Left forelimb (tissue), 1 donor: ENCODE measurements at regions not wholly inside any gene's neighbourhood (a gene's known extent, or its start where the extent isn't known, plus 50 kb on each side); places are given as distances from the start of the nearest gene placed in this dataset.
"Not testable (repeated sequence)": the region's sequence is repeated elsewhere in the genome, so short reads cannot be mapped to it uniquely, and the experiment has no call there.

Experiments used
- DNase-seq: peaks from one replicate; pipeline ENCODE4 v3.0.0-alpha.2; 2018; ENCODE audit warnings: low spot score

DNA sequence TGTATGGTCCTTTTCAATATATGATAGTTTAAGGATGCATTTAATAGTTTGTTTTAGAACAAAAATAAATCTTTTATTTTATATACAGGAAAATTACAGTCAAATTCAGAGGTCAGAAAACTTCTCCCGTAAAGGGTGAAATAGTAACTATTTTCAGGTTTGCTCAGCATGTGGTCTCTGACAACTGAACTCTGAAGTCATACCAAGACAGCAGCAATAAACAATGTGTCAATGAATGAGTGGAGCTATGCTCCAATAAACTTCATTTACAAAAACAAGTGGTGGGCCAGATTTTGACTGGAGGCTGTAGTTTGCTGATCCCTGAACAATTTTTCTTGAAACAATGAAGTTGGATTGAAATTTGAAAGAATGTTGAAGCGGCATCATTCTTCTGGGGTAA, 123.6 kb downstream of the ZNF248 start:
- no peak for DNase-seq

DNA sequence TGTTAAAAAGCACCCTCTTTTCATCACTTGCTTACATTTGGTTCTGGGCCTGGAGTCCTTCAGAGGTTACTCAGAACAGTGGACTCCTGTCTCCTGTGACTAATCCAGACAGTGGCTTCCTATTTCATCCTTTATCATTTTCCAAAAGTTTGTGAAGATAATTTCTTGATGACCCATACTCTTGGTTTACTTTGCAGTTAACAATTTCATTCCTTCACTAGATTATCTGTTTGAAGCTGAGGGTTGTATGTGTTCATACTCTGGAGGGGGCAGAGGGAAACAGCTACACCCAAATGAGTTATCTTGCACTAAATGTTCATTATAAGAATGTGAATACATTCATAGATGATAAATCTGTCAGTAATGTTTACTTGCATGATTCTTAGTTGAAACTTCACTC, 124.7 kb downstream of the ZNF248 start:
- DNase-seq: no peak

DNA sequence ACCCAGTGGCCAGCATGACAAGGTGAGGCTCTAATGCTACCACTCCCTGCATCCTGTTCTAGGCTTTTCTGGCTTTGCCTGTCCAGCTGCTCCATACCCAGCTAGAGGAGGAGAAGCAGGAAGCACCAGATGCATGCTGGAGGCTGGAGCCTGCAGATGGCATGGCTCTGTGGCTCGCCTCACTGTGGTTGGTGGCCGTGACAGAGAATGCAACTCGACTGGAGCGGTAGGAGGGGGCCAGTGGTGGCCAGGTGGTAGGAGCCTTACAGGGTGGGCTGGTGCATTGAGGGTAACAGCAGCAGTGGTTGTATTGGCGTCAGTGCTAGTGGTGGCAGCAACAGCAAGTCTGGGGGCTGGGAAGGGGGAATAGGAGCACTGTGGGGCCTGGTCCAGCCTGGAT, 128.6 kb downstream of the ZNF248 start:
- no peak for DNase-seq

DNA sequence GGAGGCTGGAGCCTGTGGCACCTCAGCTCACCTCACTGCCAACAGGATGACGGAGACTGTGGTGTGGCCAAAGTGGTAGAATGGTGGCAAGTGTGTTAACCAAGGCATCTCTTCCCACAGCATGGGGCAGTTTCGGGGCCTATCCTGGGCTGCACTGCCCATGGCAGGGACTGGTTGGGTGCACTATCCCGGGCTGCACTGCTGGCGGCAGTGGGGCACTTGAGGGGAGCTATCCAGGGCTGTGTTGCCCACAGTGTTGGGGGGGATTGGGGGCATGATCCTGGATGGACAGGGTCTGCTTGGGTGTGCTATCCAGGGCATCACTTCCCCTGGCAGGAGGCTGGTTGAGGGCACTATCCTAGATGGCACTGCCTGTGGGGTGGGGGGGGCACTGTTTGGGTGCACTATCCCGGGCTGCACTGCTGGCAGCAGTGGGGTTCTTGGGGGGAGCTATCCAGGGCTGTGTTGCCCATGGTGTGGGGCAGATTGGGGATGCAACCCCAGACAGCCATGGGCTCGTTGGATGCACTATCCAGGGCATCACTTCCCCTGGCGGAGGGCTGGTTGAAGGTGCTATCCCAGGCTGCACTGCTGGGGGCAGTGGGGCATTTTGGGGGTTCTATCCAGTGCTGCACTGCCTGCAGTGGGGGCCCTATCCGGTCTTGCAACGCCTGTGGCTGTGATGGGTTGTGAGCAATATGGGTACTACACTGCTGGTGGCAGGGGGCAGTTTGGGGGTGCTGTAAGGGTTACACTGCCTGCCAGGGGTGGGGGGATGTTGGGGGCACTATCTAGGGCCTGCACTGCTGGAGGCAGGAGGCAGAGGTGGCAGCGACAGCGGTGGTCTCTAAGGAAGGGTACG, 129.7 kb downstream of the ZNF248 start:
- DNase-seq: no peak

DNA sequence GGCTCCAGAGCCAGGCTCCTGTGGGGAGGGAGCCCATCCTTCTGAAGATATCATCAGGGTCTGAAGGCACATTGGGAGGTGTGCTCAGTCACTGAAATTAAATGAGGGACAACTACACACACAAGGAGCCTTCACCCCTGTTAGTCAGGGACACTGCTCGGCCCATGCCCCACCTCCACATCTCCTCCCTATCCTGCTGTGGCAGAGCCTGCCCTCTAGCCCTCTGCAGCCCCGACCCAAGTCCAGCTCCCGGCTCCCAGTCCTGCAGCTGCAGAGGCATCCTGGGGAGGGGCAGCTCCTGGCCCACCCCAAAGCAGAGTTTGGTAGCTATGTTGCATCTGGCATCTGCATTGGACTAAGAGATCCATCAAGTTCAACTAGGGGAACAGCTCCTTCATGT, 136.3 kb downstream of the ZNF248 start:
- DNase-seq: no peak

DNA sequence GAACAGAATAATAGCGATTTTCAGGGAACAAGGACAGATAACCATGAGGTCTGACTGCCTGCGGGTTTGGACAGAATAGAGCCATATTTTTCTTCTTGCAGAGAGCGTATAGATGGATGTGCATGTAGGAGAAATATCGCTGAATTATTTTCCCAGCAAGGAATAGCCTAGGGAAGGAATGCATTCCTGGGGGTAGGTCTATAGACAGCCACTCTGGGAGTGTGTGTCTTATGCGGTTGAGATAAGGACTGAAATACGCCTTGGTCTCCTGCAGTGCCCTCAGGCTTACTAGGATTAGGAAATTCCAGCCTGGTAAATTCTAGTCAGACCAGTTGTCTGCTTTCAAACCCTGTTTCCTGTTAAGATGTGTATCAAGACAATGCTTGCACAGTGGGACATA, 139.3 kb downstream of the ZNF248 start:
- not testable (repeated sequence) for DNase-seq

DNA sequence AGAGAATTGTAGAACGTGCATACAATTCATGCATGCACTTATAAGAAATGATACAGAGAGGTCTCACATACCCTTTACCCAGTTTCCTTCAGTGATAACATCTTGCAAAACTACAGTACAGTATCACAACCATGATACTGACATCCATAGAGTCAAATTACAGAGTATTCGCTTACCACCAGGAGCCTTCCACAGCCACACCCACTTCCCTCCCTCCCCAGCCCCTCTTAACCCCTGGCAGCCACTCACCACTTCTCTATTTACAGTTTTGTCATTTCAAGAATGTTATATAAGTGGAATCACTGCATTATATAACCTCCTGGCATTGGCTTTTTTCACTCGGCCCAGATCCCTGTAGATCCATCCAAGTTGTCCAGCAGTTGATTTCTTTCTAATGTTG, 143.8 kb downstream of the ZNF248 start:
- no peak for DNase-seq

DNA sequence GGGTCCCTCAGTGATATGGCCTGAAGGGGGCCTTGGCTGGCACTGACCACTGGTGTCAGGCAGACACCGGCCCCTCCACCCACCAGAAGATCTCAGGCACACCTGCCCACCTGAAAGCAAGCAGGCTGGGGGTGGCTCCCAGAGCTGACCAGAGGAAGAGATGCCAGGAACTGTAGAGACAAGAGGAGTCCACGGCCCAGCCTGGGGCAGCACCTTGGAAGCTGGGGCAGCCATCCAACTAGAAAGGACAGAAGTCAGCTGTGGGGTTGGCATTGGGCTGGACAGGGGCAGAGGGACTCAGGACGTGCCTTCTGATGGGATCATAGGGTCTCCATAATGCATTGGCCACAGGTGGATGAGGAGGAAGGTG, 144.3 kb downstream of the ZNF248 start:
- DNase-seq: no peak

DNA sequence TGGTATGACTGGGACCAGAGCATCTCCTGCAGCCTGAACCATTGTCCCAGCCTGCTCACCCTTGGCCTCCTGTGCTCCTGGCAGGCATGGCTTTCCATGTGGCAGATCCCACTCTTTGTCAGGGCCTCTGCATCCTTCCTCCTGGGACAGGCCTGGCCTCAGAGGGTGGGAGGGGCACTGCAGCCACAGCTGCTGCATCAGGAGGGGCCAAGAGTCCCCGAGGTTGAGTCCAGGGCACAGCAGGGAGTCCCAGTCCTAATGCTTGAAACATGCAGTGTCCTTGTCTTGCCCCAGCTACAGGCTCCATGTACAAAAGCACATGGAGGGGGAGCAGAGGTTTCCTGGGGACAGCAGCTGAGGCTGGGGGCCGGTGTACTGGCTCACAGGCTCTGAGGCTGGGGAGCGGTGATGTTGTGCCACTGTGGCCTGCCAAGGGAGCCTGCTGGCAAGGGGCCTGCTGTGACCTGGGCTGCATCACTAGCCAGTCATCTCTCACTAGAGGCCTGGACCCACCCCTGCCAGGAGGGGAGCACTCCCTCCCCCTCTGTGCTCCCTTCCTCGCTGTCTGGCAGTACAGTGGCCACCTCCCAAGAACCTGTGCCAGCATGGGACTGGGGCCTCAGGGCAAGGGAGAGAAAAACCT, 144.8 kb downstream of the ZNF248 start:
- DNase-seq: no peak

DNA sequence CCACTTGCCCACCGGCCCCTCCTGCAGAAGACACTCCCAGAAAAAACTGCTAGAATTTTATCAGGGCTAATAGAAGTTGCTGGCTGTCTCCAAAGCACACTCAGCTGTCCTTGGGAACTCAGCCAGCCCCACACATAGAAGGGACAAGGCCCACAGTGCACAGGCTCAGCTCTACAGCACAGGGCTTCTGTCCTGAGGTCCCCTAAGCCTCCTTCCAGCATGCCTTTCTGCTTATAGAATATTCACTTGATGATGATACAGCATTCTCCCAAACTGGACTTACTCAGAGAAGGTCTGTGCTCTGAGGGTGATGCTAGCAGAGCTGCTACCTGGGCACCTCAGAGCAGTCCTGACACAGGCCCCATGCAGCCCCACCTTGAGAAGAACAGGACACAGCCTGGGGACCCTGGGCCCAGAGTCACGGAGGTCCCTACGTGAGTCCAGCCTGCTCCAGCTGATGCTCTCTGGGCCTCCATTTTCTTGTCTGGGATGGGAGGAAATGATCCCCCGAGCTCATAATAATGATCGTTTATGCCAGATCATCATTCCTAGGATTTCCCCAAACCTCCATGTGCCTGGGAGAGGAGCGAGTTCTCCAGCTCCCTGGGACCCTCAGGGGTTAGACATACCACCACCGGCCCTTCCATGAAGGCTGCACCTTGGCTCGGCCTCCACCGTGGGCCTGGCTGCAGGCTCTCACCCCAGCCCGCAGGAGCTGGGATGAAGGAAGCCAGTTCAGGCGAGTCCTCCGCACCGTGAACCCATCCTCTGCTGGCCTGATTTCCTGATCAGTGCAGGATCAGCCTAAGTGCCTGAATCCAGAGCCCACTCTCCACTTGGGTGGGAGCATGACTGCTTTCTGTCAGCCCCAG, 145.6 kb downstream of the ZNF248 start:
- DNase-seq: no peak

DNA sequence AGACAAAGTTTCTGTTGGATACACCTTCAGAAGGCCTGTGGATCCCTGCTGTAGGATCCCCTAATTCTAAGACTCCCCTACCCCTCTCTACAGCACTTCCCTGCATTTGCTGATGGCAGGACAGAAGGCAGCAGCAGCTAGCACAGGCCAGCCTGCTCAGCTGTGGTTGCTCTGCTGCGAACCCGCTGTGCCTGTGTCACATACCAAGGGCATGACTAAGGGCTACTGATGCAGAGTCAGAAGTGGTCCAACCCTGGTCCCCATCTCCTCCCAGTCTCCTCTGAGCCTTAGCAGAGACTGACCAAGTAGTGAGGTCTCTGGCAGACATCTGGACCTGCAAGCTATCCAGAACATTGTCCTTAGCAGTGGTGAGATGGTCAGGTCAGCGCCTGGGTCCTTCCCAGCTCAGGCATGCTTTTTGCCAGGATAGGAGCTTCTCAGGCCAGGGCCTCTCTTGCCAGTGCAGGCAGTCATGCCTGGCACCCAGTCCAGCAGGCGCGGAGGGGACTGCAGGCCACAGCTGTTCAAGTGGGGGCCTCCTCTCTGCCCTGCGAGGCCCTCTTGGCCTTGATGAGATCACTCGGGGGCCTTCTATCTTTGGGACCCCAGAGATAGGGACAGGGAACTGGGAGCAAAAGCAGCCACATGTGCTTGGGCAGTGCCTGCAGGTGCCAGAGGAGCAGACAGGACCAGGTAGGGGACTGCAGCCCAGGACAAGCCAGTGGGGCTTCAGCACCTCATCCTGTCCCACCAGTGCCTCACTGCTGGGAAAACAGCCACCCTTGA, 146.4 kb downstream of the ZNF248 start:
- DNase-seq: no peak

DNA sequence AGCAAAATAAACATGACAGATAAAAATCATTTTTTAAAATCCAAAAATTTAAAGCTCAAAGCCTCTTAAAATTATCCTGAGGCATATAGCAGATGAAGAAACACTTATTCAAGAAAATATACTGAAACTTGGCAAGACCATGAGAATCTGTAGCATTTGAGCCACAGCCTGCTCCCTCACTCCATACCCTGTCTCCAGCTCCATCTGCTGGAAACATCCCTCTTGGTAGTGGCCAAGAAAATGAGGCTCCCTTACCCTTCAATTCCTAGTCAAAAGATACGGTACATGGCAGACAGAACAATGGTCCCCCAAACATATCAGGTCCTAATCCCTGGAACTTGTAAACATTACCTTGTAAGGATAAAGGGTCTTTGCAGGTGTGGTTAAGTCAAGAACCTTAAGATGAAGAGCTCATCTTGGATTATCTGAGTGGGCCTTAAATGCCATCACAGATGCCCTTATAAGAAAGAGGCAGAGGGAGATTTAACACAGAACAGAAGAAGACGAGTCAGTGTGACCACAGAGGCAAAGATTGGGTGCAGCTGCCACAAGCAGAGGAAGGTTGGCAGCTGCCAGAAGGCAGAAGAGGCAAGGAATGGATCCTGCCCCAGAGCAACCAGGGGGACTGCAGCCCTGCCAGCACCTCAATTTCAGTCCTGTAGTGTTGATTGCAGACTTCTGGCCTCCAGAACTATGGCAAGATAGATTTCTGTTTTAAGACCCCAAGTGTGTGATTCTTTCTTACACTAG, 149.4 kb downstream of the ZNF248 start:
- DNase-seq: no peak

DNA sequence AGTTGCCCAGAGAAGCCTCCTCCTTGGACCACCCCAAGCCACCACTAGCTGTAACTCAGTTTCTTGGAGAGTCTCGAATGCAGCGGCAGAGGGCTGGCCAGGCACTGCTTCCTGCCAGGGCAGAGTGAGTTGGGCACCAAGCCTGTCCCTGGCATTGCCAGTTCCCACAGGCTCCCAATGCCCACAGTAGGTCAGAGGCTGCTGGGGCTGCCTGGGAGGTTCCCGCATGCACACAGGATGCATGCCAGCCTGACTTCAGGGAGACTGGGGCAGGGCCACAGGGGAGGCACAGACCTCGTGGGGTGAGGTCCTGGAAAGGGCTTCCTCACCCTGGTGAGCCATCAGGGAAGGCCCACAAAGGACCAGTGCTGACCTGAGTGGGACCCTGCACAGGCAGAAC, 152.8 kb downstream of the ZNF248 start:
- peak; percentile 55 for DNase-seq

DNA sequence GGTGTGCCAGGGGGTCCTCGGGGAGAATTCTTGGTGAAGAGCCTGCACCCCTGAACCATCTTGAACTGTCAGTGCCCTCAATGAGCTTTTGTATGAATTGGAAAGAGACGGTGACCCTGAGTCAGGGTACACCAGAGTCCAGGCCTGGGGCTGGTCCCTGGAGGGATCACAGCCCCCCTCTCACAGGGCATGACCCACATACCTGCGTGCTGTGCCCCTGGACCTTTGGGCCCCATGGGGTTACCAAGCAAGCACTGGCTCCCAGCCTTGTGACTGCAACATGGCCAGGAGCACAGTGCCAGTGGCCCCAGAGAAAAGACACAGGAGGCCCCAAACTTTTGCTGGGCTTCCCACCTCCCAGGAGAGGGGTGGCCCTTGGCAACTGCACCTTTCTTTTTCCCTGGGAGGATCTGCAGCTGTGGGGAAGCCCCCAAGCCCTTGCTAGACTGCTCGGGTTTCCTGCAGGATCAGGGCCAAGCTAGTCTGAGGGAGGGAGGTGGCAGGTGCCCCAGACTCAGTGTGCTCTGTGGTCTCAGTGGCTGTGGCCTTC, 153.5 kb downstream of the ZNF248 start:
- peak; percentile 34 for DNase-seq

DNA sequence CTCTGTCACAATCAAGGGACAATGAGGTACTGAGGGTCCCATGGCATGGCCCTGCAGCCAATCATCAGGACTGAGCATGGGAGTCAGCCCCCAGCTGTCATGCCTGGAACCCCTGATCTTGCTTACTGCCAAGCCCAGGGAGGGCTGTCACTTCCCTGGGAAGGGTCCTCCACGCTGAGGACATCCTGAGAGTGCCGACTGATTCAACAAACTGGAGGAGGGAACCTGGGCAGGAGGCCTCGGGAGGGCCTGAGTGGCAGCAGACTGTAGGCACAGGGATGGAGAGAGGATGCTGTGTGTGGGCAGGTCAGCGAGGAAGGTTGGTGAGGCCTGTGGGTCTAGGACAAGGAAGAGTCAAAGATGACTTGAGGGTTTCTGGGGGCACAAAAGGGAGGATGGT, 154.3 kb downstream of the ZNF248 start:
- DNase-seq: peak; percentile 53

DNA sequence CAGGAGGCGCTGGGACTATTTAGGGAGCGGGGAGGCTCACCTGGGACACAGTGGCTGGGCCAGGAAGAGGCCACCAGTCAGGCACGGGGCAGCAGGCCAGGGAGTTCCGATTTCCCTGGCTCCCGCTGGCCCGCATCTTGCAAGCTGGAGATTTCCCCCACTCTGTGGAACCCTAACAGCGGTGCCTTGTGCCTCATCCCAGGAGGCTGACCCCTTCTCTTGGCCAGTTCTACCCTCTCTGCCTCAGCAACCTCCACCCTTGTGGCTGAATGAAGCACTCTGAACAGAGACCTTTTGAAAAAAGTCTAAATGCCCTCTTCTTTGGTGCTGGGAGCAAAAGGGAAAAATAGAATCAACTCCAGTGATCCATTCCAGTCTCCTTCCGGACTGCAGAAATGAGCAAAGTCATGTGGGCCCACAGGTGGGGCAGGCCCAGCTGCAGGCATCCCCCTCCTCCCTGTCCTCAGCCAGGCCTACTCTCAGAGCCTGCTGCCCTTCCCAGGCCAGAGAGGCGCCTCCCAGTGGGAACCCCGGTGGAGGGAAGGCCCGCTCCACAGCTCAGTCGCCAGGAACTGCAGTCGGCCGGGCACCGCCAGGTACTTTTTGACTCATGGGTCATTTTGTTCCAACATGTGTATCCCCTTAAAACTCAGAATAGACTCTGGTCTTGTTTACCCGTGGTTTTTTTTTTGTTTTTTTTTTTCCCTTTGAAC, 155.5 kb downstream of the ZNF248 start:
- peak; percentile 15 for DNase-seq

DNA sequence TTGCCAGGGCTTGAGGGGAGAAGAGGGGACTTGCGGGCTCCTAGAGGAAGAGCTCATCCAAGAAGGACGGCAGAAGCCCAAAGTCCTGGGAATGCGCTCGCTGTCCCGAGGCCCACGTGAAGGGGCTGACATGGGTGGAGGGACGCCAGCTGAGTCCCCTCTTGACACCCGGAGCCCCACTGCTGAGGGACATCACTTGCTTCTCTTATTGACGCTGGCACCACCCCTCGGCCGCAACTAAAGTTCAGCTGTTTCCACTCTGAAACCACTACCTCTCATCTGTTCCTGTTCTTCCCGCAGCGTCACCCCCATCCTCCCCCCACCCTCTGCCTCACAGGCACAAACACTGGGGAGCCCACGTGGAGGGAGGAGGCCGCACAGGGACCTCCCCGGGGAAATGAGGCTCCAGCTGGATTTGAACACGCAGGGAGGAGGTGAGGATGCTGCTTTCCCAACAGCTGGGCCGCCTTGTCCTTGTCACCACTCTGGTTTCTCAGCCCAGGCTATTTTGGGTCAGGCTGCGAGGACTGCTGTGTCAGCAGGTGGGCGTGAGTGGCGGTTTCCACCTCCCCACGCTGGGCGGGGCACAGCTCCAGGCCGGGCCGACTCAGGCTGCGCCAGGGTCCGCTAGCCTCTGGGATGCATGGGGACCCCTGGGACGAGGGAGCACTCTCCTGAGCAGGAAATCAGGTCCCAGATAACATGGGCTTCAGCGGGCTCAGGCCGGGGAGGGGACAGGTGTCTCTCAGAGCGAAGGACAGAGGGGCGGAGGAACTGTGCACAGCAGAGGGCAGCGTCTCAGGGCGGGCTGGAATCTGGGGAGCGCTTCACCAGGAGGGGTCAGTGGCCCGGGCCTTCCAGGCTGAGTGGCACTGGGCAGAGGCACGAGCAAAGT, 156.3 kb downstream of the ZNF248 start:
- peak; percentile 46 for DNase-seq

DNA sequence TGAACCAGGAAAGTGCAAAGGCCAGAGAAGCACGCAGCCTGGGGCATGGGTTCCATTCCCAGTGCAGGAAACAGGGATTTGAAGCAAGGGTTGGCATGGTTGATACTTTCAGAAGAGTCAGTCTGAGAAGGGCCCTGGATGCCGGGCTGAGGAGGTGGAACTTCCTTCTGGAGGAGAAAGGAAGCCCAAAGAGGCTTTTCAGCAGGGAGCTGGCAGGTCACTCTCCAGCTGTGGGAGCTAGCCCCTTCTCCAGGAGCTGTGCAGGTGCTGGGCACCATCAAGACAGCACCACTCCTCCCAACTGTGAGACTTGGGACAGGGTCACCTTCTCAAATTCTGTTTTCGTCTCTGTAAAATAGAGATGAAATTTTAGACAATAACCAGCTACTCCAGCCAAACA, 169.8 kb downstream of the ZNF248 start:
- no peak for DNase-seq
